GM23248 (cell line): ENCODE measurements at regions not wholly inside any gene's neighbourhood (a gene's known extent, or its start where the extent isn't known, plus 50 kb on each side); places are given as distances from the start of the nearest gene placed in this dataset.

Experiments used
- EZH2 ChIP-seq: fragments of 200-600 bp; sonication (generic); IDR thresholded peaks from 2 replicates; pipeline ENCODE4 v1.6.1; 2018; ENCODE audit warnings: antibody characterized with exemption, mild to moderate bottlenecking; ENCODE audit not compliant: insufficient read depth, poor library complexity, severe bottlenecking
- EZH2phosphoT487 ChIP-seq: fragments of 200-600 bp; sonication (generic); IDR thresholded peaks from 2 replicates; pipeline ENCODE4 v1.6.1; 2018; ENCODE audit warnings: antibody characterized with exemption, moderate library complexity, mild to moderate bottlenecking, low read depth; ENCODE audit not compliant: insufficient read depth

DNA sequence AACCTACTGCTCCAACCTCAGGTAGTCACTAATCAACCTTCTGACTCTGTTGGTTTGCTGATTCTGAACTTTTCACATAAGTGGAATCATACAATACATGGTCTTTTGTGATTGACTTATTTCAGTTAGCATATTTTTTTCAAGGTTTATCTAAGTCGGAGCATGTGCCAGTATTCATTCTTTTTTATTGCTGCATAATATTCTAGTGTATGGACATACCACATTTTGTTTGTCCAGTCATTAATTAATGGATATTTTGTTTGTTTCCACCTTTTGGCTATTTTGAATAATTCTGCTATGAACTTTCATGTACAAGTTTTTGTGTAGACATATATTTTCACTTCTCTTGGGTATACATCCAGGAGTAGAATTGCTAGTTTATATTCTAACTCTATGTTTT, 53.0 kb upstream of the LRRN2 start:
- TF ChIP-seq EZH2 (no peak), EZH2phosphoT487 (no peak)
